ENCODE measurements at regions not wholly inside any gene's neighbourhood (a gene's known extent, or its start where the extent isn't known, plus 50 kb on each side); places are given as distances from the start of the nearest gene placed in this dataset.

DNA sequence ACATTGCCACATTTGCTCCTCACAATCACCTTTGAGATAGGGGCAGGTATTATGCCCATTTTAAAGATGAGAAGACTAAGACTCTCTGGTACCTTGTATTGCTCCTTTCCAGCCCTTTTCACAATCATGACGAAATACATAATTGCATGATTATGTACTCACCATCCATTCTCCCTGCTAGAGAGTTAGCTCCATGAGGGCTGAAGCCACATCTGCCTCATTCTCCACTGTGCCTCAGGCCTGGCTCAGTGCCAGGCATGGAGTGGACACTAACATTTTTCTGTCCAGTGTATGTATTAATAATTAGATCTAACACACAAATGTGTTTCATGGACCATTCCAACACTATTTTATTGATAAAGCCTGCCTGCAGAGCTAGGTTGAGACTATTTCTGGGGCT is 191.4 kb downstream of the MINAR1 start:
- TF ChIP-seq POLR2A (IDR thresholded peaks at IDR 0.05; ENCODE audit: low read length) (no peak), GATA1 (IDR thresholded peaks at IDR 0.05; ENCODE audit: low read depth, low read length) (no peak)
